Esophagus muscularis mucosa (tissue), 4 donors: ENCODE measurements at regions not wholly inside any gene's neighbourhood (a gene's known extent, or its start where the extent isn't known, plus 50 kb on each side); places are given as distances from the start of the nearest gene placed in this dataset.

ENCODE experiments used
- DNase-seq: peaks from one replicate; pipeline ENCODE4 v3.0.0-alpha.2; 2017; ENCODE audit errors: extremely low spot score
- H3K27ac ChIP-seq, 4 donors: fragments of 200-600 bp; sonication (generic); replicated peaks in 1 of 4; 1 replicate in 3 of 4; 2 replicates in 1 of 4; pipeline ENCODE4 v1.5.1; 2016 to 2019; ENCODE audit warnings: mild to moderate bottlenecking in 1 of 4
- H3K27me3 ChIP-seq, 4 donors: fragments of 200-600 bp; sonication (generic); one replicate each; pipeline versions ENCODE4 v1.5.1 to v1.6.0; 2016 to 2019
- H3K36me3 ChIP-seq, 4 donors: fragments of 200-600 bp; sonication (generic); one replicate each; pipeline ENCODE4 v1.5.1; 2016 to 2019
- H3K4me1 ChIP-seq, 4 donors: fragments of 200-600 bp; sonication (generic); one replicate each; pipeline ENCODE4 v1.5.1; 2016 to 2019
- H3K4me3 ChIP-seq, 4 donors: fragments of 200-600 bp; sonication (generic); 1 replicate in 2 of 4; 2 replicates in 2 of 4; pipeline ENCODE4 v1.5.1; 2016 to 2019; ENCODE audit warnings: mild to moderate bottlenecking in 4 of 4, moderate library complexity in 1 of 4
- H3K9me3 ChIP-seq, 4 donors: fragments of 200-600 bp; sonication (generic); 1 replicate in 3 of 4; 2 replicates in 1 of 4; pipeline ENCODE4 v1.5.1; 2016 to 2019
- EP300 ChIP-seq: sonication (generic); formaldehyde crosslinking; IDR thresholded peaks from one replicate; pipeline ENCODE4 v1.6.1; 2017; ENCODE audit warnings: antibody characterized with exemption
- POLR2A ChIP-seq: fragments of 450-650 bp; IDR thresholded peaks from one replicate; pipeline ENCODE4 v1.6.1; 2017; ENCODE audit warnings: antibody characterized with exemption, moderate library complexity, mild to moderate bottlenecking, low read depth
- POLR2AphosphoS5 ChIP-seq, 2 donors: sonication (generic); formaldehyde crosslinking; IDR thresholded peaks; one replicate each; pipeline ENCODE4 v1.6.1; 2017; ENCODE audit warnings: antibody characterized with exemption in 2 of 2
- WGBS: methylation state at CpG from one replicate; pipeline ENCODE4 v1.1.5; 2018; 5-methylcytosine and 5-hydroxymethylcytosine counted together
- intact Hi-C: fragments of 100-400 bp; cut with DNase I; formaldehyde crosslinking; loops from one replicate; pipeline ENCODE4 v1.15.1; 2023
- TF ChIP-seq, protein P1 (sequence below), 3 experiments: fragments of 200-600 bp in 2 of 3; fragments of 450-650 bp in 1 of 3; sonication (generic) in 2 of 3; IDR thresholded peaks; one replicate each; pipeline ENCODE4 v1.5.1; 2017 to 2019; ENCODE audit warnings: antibody characterized with exemption in 3 of 3, mild to moderate bottlenecking in 2 of 3, moderate library complexity in 1 of 3

DNA sequence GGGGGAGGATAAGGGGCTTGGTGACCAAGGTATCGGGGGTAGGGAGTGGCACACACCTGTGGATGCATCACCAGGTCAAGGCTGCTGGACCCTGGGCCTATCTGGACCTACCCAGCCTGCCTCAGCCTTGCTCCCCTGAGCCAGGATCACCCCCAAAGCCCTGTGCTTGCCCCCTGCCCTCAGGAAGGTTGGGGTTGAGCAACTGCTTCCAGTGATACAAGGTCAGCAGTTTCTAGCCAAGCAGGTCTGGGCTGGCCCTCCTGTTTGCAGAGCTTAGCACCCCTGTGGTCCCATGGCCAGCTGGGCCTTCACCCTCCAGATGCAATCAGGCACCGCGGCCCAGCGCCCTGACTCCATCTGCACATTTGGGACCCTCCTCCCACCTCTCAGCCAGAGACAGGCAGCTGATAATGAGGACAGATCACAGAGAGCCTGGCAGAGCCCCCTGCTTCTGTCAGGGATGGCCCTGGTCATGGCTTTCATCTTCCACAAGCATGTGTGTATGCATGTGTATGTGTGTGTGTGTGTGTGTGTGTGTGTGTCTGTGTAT lies 154.6 kb downstream of the TFCP2L1 start:
- H3K27me3 ChIP-seq: peaks cover 0 to 16% (median 0%) of the 10 kb centered on the region in 4 donors
- WGBS: 94% methylated on average over 4 of the region's 4 CpGs
- no peak overlapping the region for H3K27ac ChIP-seq
- H3K4me1 ChIP-seq: no peaks in the 10 kb centered on the region
- H3K36me3 ChIP-seq: no peaks in the 10 kb centered on the region
- H3K9me3 ChIP-seq: no peaks in the 10 kb centered on the region
- intact Hi-C loops: no loop called here
- TF ChIP-seq POLR2A: no peak
- TF ChIP-seq EP300: no peak
- TF ChIP-seq, protein P1, sequence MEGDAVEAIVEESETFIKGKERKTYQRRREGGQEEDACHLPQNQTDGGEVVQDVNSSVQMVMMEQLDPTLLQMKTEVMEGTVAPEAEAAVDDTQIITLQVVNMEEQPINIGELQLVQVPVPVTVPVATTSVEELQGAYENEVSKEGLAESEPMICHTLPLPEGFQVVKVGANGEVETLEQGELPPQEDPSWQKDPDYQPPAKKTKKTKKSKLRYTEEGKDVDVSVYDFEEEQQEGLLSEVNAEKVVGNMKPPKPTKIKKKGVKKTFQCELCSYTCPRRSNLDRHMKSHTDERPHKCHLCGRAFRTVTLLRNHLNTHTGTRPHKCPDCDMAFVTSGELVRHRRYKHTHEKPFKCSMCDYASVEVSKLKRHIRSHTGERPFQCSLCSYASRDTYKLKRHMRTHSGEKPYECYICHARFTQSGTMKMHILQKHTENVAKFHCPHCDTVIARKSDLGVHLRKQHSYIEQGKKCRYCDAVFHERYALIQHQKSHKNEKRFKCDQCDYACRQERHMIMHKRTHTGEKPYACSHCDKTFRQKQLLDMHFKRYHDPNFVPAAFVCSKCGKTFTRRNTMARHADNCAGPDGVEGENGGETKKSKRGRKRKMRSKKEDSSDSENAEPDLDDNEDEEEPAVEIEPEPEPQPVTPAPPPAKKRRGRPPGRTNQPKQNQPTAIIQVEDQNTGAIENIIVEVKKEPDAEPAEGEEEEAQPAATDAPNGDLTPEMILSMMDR (IDR thresholded peaks at IDR 0.05): no peak
- TF ChIP-seq POLR2AphosphoS5 (IDR thresholded peaks at IDR 0.05): no peak
- no peak overlapping the region for H3K4me3 ChIP-seq
- DNase-seq: no peak

DNA sequence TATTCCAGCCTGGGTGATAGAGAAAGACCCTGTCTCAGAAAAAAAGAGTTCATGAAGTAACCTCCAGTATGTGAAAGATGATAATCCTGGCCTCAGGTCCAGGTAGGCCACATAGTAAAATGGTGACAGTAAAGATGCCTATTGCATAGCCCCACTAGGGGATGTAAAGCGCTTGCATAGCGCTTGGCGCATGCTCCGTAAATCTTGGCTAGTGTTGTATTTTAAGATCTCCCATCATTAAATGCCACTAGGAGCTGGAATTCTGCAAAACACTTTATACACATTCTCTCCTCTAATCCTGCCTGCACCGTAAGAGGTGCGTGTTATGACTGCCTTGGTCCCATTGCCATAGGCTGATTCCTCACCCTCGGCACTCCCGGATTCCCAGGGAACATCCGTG lies 153.6 kb downstream of the TFCP2L1 start:
- Histone ChIP-seq H3K4me3 (no peak overlapping the region), H3K27ac (no peak overlapping the region), H3K36me3 (no peaks in the 10 kb centered on the region), H3K4me1 (no peaks in the 10 kb centered on the region), H3K27me3 (peaks cover 0 to 24% (median 0%) of the 10 kb centered on the region in 4 donors), H3K9me3 (no peaks in the 10 kb centered on the region)
- intact Hi-C loops: no loop called here
- 80% methylated on average over 9 of the region's 9 CpGs for WGBS
- no peak for DNase-seq
- no peak for TF ChIP-seq EP300
- no peak for TF ChIP-seq POLR2AphosphoS5 (IDR thresholded peaks at IDR 0.05)
- no peak for TF ChIP-seq POLR2A
- TF ChIP-seq, protein P1 (IDR thresholded peaks at IDR 0.05): no peak

DNA sequence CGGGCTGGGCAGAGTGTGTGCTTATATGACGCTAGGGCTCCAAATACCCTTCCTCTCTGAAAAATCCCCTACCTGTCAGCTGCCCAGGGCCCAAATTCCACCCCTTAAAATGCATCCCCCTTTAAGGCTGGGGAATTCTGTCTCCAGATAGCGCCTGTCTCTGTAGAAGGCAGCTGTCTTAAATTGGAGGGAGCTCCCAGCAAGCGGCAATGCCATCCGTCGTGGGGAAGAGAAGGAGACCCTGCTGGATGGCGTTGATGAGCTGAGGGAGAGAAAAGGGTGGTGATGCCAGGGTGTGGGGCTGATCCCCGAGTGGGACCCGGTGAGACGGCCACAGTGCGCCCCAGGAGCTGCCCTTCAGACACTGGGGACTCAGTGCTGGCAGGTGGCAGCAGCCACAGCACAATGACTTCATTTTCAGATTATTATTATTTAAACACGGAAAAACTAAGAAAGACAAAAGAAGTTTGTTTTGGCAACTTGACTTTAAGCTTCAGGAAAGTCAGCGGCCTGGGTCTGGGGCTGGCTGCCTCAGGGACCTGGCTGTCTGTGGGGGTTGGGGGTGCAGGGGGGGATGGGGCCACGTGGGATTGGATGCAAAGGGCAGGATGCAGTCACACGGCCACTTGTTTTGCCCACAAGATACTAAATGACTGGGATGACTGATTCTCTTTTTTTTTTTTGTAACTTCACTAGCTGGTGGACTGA lies 152.8 kb downstream of the TFCP2L1 start:
- TF ChIP-seq, protein P1 (IDR thresholded peaks at IDR 0.05): no peak
- TF ChIP-seq POLR2AphosphoS5 (IDR thresholded peaks at IDR 0.05) (no peak), EP300 (no peak), POLR2A (no peak)
- Histone ChIP-seq H3K4me1 (no peaks in the 10 kb centered on the region), H3K36me3 (no peaks in the 10 kb centered on the region), H3K9me3 (no peaks in the 10 kb centered on the region), H3K27me3 (peaks cover 0 to 29% (median 0%) of the 10 kb centered on the region in 4 donors), H3K27ac (no peak overlapping the region), H3K4me3 (no peak overlapping the region)
- intact Hi-C loops: no loop called here
- 57% methylated on average over 11 of the region's 15 CpGs for WGBS
- no peak for DNase-seq

DNA sequence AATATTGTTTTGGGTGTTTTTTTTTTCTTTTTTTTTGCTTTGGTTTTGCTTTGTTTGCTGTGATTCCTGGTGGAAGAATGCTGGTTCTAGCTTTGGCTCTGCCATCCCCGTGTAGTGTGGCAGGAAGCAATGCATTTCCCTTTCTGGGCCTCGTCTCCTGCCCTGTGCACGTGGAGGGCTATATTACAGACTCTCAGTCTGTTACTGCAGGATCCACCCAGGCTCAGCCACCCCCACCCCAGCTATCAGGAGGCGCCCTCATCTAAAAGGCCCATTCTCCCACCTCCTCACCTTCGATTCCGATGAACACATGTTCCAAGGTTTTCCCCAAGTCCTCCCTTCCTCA lies 152.3 kb downstream of the TFCP2L1 start:
- no peak for DNase-seq
- Histone ChIP-seq H3K4me1 (no peaks in the 10 kb centered on the region), H3K36me3 (no peaks in the 10 kb centered on the region), H3K27ac (no peak overlapping the region), H3K27me3 (peaks cover 0 to 29% (median 0%) of the 10 kb centered on the region in 4 donors), H3K4me3 (no peak overlapping the region), H3K9me3 (no peaks in the 10 kb centered on the region)
- WGBS: 52% methylated on average over 6 of the region's 6 CpGs
- TF ChIP-seq POLR2A: no peak
- no peak for TF ChIP-seq POLR2AphosphoS5 (IDR thresholded peaks at IDR 0.05)
- no peak for TF ChIP-seq EP300
- TF ChIP-seq, protein P1 (IDR thresholded peaks at IDR 0.05): no peak
- intact Hi-C loops: no loop called here
